ENCODE measurements at regions not wholly inside any gene's neighbourhood (a gene's known extent, or its start where the extent isn't known, plus 50 kb on each side); places are given as distances from the start of the nearest gene placed in this dataset.

DNA sequence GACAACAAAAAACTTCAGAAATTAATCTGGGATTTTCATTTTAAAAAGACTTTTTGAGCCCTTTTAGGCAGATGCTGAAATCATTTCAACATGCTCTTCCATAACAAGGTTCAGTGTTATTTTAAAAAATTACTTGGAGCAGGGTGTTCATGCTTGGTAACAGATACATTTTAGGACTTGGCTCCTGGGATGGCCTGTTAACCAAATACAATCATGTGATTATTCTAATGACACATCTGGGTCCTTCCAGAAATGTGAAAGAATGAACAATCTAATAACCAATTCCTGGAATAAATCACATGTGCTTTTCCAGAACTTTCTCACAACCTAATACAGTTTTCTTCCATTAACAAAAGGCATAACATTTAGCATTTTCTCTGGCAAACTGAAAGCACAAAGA is 379.8 kb upstream of the RUNX1 start:
- TF ChIP-seq POLR2A (IDR thresholded peaks at IDR 0.05) = no peak
- TF ChIP-seq, protein P1, sequence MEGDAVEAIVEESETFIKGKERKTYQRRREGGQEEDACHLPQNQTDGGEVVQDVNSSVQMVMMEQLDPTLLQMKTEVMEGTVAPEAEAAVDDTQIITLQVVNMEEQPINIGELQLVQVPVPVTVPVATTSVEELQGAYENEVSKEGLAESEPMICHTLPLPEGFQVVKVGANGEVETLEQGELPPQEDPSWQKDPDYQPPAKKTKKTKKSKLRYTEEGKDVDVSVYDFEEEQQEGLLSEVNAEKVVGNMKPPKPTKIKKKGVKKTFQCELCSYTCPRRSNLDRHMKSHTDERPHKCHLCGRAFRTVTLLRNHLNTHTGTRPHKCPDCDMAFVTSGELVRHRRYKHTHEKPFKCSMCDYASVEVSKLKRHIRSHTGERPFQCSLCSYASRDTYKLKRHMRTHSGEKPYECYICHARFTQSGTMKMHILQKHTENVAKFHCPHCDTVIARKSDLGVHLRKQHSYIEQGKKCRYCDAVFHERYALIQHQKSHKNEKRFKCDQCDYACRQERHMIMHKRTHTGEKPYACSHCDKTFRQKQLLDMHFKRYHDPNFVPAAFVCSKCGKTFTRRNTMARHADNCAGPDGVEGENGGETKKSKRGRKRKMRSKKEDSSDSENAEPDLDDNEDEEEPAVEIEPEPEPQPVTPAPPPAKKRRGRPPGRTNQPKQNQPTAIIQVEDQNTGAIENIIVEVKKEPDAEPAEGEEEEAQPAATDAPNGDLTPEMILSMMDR (IDR thresholded peaks at IDR 0.05 in 8 of 11, conservative IDR thresholded peaks at IDR 0.05 in 3 of 11) = no peak
- no peak for TF ChIP-seq POLR2AphosphoS5 (IDR thresholded peaks at IDR 0.05)

Data from spleen (tissue), 7 donors.